Adrenal gland (tissue), 5 donors: ENCODE measurements at regions not wholly inside any gene's neighbourhood (a gene's known extent, or its start where the extent isn't known, plus 50 kb on each side); places are given as distances from the start of the nearest gene placed in this dataset.

Experiments
- POLR2A ChIP-seq, 2 donors: fragments of 450-650 bp; IDR thresholded peaks; one replicate each; pipeline ENCODE4 v1.6.1; 2017; ENCODE audit warnings: antibody characterized with exemption in 2 of 2, mild to moderate bottlenecking in 2 of 2, moderate library complexity in 1 of 2
- TF ChIP-seq, protein P1 (sequence below), 6 experiments: fragments of 450-650 bp in 4 of 6; fragments of 200-600 bp in 2 of 6; sonication (generic) in 1 of 6; IDR thresholded peaks; 1 replicate in 5 of 6; 2 replicates in 1 of 6; pipeline versions ENCODE4 v1.5.1 to v1.8.0; 2016 to 2021; ENCODE audit warnings: antibody characterized with exemption in 6 of 6, mild to moderate bottlenecking in 2 of 6, moderate library complexity in 1 of 6
- donor health status: DM: no; HTN: no; CAD: no.

- TF ChIP-seq, protein P1, sequence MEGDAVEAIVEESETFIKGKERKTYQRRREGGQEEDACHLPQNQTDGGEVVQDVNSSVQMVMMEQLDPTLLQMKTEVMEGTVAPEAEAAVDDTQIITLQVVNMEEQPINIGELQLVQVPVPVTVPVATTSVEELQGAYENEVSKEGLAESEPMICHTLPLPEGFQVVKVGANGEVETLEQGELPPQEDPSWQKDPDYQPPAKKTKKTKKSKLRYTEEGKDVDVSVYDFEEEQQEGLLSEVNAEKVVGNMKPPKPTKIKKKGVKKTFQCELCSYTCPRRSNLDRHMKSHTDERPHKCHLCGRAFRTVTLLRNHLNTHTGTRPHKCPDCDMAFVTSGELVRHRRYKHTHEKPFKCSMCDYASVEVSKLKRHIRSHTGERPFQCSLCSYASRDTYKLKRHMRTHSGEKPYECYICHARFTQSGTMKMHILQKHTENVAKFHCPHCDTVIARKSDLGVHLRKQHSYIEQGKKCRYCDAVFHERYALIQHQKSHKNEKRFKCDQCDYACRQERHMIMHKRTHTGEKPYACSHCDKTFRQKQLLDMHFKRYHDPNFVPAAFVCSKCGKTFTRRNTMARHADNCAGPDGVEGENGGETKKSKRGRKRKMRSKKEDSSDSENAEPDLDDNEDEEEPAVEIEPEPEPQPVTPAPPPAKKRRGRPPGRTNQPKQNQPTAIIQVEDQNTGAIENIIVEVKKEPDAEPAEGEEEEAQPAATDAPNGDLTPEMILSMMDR (IDR thresholded peaks at IDR 0.05): no peak
- TF ChIP-seq POLR2A (IDR thresholded peaks at IDR 0.05): no peak
Measured at GRCh38 chr18:78809845-78810244, 169.8 kb upstream of the SALL3 start.
